Neural progenitor cell (in vitro differentiated cells): ENCODE measurements at regions not wholly inside any gene's neighbourhood (a gene's known extent, or its start where the extent isn't known, plus 50 kb on each side); places are given as distances from the start of the nearest gene placed in this dataset.
A peak's percentile ranks its signal among the peaks of the same experiment; 100 is the strongest.

Experiments used
- DNase-seq: peaks from one replicate; pipeline ENCODE4 v3.0.0-alpha.2; 2016; ENCODE audit warnings: low spot score
- H2AFZ ChIP-seq: fragments of 200-600 bp; sonication (generic); replicated peaks from 2 replicates; pipeline ENCODE4 v1.6.1; 2016; ENCODE audit warnings: antibody characterized with exemption
- H3F3A ChIP-seq: fragments of 200-600 bp; sonication (generic); 2 replicates; pipeline ENCODE4 v1.6.1; 2016; ENCODE audit warnings: antibody characterized with exemption, low read depth
- H3K27ac ChIP-seq: fragments of 200-600 bp; sonication (generic); 2 replicates; pipeline ENCODE4 v1.5.1; 2016; ENCODE audit warnings: mild to moderate bottlenecking
- H3K27me3 ChIP-seq: fragments of 200-600 bp; sonication (generic); 2 replicates; pipeline ENCODE4 v1.6.1; 2016; ENCODE audit warnings: mild to moderate bottlenecking, moderate library complexity
- H3K36me3 ChIP-seq: fragments of 200-600 bp; sonication (generic); 2 replicates; pipeline ENCODE4 v1.5.1; 2016
- H3K4me1 ChIP-seq: fragments of 200-600 bp; sonication (generic); 2 replicates; pipeline ENCODE4 v1.6.1; 2016; ENCODE audit warnings: mixed run types
- H3K4me2 ChIP-seq: fragments of 200-600 bp; sonication (generic); 2 replicates; pipeline ENCODE4 v1.6.1; 2016
- H3K4me3 ChIP-seq: fragments of 200-600 bp; sonication (generic); 2 replicates; pipeline ENCODE4 v1.5.1; 2016
- H3K79me2 ChIP-seq: fragments of 200-600 bp; sonication (generic); 2 replicates; pipeline ENCODE4 v1.6.1; 2016; ENCODE audit warnings: low read depth
- H3K9ac ChIP-seq: fragments of 200-600 bp; sonication (generic); 2 replicates; pipeline ENCODE4 v1.6.1; 2016
- H3K9me3 ChIP-seq: fragments of 200-600 bp; sonication (generic); 2 replicates; pipeline ENCODE4 v1.5.1; 2016; ENCODE audit warnings: low read depth
- H4K20me1 ChIP-seq: fragments of 200-600 bp; sonication (generic); 2 replicates; pipeline ENCODE4 v1.6.1; 2016; ENCODE audit warnings: low read depth
- H3K27ac Mint-ChIP-seq: 3 replicates; pipeline ENCODE4 v1.8.0; 2021; ENCODE audit warnings: mixed read lengths
- H3K27me3 Mint-ChIP-seq: 2 replicates; pipeline ENCODE4 v1.8.0; 2022; ENCODE audit warnings: low read depth, mild to moderate bottlenecking, inconsistent platforms, moderate library complexity, mixed read lengths; ENCODE audit not compliant: insufficient read depth
- H3K36me3 Mint-ChIP-seq: 3 replicates; pipeline ENCODE4 v1.8.0; 2021; ENCODE audit warnings: mixed read lengths
- H3K4me1 Mint-ChIP-seq: 3 replicates; pipeline ENCODE4 v1.8.0; 2021; ENCODE audit warnings: mixed read lengths
- H3K4me3 Mint-ChIP-seq: 3 replicates; pipeline ENCODE4 v1.8.0; 2021; ENCODE audit warnings: mild to moderate bottlenecking, moderate library complexity, mixed read lengths
- H3K9me3 Mint-ChIP-seq: 3 replicates; pipeline ENCODE4 v1.8.0; 2020; ENCODE audit warnings: mixed read lengths
- EZH2 ChIP-seq: fragments of 200-600 bp; sonication (generic); IDR thresholded peaks from 2 replicates; pipeline ENCODE4 v1.6.1; 2017; ENCODE audit warnings: antibody characterized with exemption, mild to moderate bottlenecking, moderate library complexity
- EZH2phosphoT487 ChIP-seq: fragments of 200-600 bp; sonication (generic); IDR thresholded peaks from 2 replicates; pipeline ENCODE4 v1.6.1; 2017; ENCODE audit warnings: antibody characterized with exemption
- TF ChIP-seq, protein P1 (sequence below): fragments of 200-600 bp; sonication (generic); IDR thresholded peaks from 2 replicates; pipeline ENCODE4 v1.5.1; 2017; ENCODE audit warnings: antibody characterized with exemption, mild to moderate bottlenecking

DNA sequence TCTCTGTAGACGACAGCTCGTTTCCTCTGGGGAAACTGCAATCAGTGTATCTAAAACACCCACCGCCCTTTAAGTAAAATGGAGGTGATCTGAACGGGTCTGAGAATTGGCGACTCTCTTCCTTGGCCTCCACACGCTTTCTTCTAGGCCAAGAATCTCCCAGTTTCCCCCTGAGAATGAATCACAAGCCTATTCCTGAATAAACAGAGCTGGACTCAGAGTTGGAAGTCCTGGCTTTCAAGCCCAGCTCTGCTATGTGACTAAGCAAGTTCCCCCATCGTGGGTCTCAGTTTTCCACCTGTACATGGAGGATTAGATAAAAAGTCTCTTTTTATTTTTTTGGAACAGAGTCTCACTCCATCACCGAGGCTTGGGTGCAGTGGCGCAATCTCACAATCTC, 200.4 kb downstream of the MN1 start:
- no peak for DNase-seq
- Histone ChIP-seq H3K27me3 (no peaks in the 10 kb centered on the region), H3K9ac (no peak overlapping the region), H3K27ac (no peak overlapping the region), H2AFZ (no peak overlapping the region), H3K4me1 (peaks cover 13% of the 10 kb centered on the region), H3F3A (peaks cover 18% of the 10 kb centered on the region), H3K4me2 (no peak overlapping the region), H3K9me3 (no peaks in the 10 kb centered on the region), H3K36me3 (no peaks in the 10 kb centered on the region), H4K20me1 (no peaks in the 10 kb centered on the region), H3K79me2 (no peaks in the 10 kb centered on the region), H3K4me3 (no peak overlapping the region)
- Mint-ChIP-seq H3K4me3 (no peak overlapping the region), H3K9me3 (no peaks in the 10 kb centered on the region), H3K36me3 (peaks cover 2% of the 10 kb centered on the region), H3K4me1 (peaks cover 27% of the 10 kb centered on the region), H3K27me3 (peaks cover 9% of the 10 kb centered on the region), H3K27ac (peak overlapping the region; percentile 18)
- TF ChIP-seq EZH2phosphoT487 = no peak
- TF ChIP-seq, protein P1, sequence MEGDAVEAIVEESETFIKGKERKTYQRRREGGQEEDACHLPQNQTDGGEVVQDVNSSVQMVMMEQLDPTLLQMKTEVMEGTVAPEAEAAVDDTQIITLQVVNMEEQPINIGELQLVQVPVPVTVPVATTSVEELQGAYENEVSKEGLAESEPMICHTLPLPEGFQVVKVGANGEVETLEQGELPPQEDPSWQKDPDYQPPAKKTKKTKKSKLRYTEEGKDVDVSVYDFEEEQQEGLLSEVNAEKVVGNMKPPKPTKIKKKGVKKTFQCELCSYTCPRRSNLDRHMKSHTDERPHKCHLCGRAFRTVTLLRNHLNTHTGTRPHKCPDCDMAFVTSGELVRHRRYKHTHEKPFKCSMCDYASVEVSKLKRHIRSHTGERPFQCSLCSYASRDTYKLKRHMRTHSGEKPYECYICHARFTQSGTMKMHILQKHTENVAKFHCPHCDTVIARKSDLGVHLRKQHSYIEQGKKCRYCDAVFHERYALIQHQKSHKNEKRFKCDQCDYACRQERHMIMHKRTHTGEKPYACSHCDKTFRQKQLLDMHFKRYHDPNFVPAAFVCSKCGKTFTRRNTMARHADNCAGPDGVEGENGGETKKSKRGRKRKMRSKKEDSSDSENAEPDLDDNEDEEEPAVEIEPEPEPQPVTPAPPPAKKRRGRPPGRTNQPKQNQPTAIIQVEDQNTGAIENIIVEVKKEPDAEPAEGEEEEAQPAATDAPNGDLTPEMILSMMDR = no peak
- no peak for TF ChIP-seq EZH2

DNA sequence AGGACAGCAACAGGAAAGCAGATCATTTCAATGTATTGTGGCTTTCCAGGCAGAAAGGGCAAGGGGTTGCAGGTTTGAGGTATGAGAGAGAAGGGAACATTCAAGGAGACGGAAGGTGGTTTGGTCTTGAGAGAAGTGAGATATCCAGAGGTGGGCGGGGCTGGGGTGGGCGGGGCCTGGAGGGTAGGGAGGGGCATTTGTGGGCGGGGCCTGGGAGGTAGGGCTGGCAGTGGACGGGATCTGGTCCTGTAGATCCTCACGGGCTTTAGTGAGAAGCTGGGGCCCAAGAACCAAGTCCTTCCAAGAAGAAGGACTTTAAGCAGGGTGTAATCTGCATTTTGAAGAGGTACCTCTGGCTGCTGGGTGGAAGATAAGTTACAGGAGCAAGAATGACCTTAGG, 199.2 kb downstream of the MN1 start:
- peaks cover 15% of the 10 kb centered on the region for H3K4me1 ChIP-seq
- TF ChIP-seq, protein P1 = no peak
- no peak for TF ChIP-seq EZH2phosphoT487
- no peak for TF ChIP-seq EZH2
- no peaks in the 10 kb centered on the region for H3K9me3 ChIP-seq
- H3K4me1 Mint-ChIP-seq = peaks cover 34% of the 10 kb centered on the region
- no peaks in the 10 kb centered on the region for H3K36me3 ChIP-seq
- no peak overlapping the region for H3K9ac ChIP-seq
- no peak overlapping the region for H3K4me2 ChIP-seq
- peaks cover 24% of the 10 kb centered on the region for H3F3A ChIP-seq
- no peak overlapping the region for H3K4me3 Mint-ChIP-seq
- no peak for DNase-seq
- H3K9me3 Mint-ChIP-seq = no peaks in the 10 kb centered on the region
- H3K36me3 Mint-ChIP-seq = peaks cover 2% of the 10 kb centered on the region
- peak overlapping the region; percentile 64 for H3K27ac Mint-ChIP-seq
- no peaks in the 10 kb centered on the region for H4K20me1 ChIP-seq
- no peak overlapping the region for H3K4me3 ChIP-seq
- H3K27ac ChIP-seq = no peak overlapping the region
- peaks cover 9% of the 10 kb centered on the region for H3K27me3 Mint-ChIP-seq
- no peak overlapping the region for H2AFZ ChIP-seq
- no peaks in the 10 kb centered on the region for H3K27me3 ChIP-seq
- H3K79me2 ChIP-seq = no peaks in the 10 kb centered on the region

DNA sequence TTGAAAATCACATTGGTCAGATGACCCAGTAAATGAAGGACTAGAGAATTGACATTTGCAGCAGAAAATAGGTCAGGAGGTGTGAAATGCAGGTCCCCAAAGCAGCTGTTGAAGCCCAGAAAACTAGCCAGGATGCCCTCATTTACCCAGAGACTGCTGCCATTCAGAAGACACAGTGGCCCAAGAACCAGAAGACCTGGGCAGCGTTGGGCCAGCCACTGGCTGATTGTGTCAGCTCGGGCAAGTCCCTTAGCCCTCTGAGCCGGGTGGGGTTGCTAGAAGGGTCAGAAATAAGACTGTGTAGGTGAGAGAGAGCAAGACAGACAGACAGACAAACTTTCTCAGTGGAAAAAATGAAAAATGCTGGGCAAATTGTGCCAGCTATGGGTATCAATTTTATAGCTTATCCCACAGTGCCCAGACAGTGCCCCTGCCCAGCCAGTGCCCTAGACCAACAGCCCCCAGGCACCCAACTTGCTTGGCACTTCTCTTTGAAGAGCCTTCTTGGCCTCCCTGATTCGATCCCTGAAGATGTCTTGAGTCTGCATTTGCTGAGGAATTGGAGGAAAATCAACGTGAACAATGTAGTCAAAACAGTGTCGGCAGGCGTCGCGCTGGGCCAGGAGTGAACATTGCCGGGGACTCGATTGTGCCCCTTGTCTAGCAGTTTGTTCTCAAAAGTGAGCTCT, 198.3 kb downstream of the MN1 start:
- Histone ChIP-seq H3K9ac (no peak overlapping the region), H3K79me2 (no peaks in the 10 kb centered on the region), H3K27me3 (no peaks in the 10 kb centered on the region), H3K9me3 (no peaks in the 10 kb centered on the region), H2AFZ (no peak overlapping the region), H3F3A (peaks cover 24% of the 10 kb centered on the region), H3K4me3 (no peak overlapping the region), H3K36me3 (no peaks in the 10 kb centered on the region), H3K4me2 (no peak overlapping the region), H4K20me1 (no peaks in the 10 kb centered on the region), H3K4me1 (peaks cover 15% of the 10 kb centered on the region), H3K27ac (no peak overlapping the region)
- H3K36me3 Mint-ChIP-seq = no peaks in the 10 kb centered on the region
- H3K9me3 Mint-ChIP-seq = no peaks in the 10 kb centered on the region
- no peak for DNase-seq
- no peak overlapping the region for H3K4me3 Mint-ChIP-seq
- no peak for TF ChIP-seq EZH2
- no peak for TF ChIP-seq EZH2phosphoT487
- TF ChIP-seq, protein P1 = no peak
- H3K27me3 Mint-ChIP-seq = peaks cover 11% of the 10 kb centered on the region
- peaks cover 42% of the 10 kb centered on the region for H3K4me1 Mint-ChIP-seq
- H3K27ac Mint-ChIP-seq = peak overlapping the region; percentile 83
